SK-N-SH treated with all-trans-retinoic acid at 6 μM for 48 hours (cell line): ENCODE measurements at regions not wholly inside any gene's neighbourhood (a gene's known extent, or its start where the extent isn't known, plus 50 kb on each side); places are given as distances from the start of the nearest gene placed in this dataset.

ENCODE experiments used
- ATAC-seq: fragments of 200-7000 bp; cut with Tn5 transposase; 3 replicates; pipeline ENCODE4 v1.9.1; 2020; ENCODE audit warnings: mild to moderate bottlenecking, moderate library complexity
- BACH2 ChIP-seq: fragments of 250-450 bp; sonication (Bioruptor Pico); IDR thresholded peaks from 2 replicates; pipeline ENCODE4 v1.9.0; 2021; ENCODE audit warnings: mild to moderate bottlenecking, borderline replicate concordance
- CSDC2 ChIP-seq: fragments of 250-450 bp; sonication (Bioruptor Pico); IDR thresholded peaks from 2 replicates; pipeline ENCODE4 v1.5.0; 2020; ENCODE audit warnings: mild to moderate bottlenecking, moderate library complexity
- CSRNP3 ChIP-seq: fragments of 250-450 bp; sonication (Bioruptor Pico); IDR thresholded peaks from 2 replicates; pipeline ENCODE4 v1.5.1; 2021; ENCODE audit warnings: mild to moderate bottlenecking, moderate library complexity
- ESRRG ChIP-seq: fragments of 250-450 bp; sonication (Bioruptor Pico); IDR thresholded peaks from 2 replicates; pipeline ENCODE4 v1.6.1; 2021; ENCODE audit warnings: mild to moderate bottlenecking
- GLIS3 ChIP-seq: fragments of 250-450 bp; sonication (Bioruptor Pico); IDR thresholded peaks from 2 replicates; pipeline ENCODE4 v1.5.0; 2020; ENCODE audit warnings: mild to moderate bottlenecking, moderate library complexity
- OSR1 ChIP-seq: fragments of 250-450 bp; sonication (Bioruptor Pico); IDR thresholded peaks from 2 replicates; pipeline ENCODE4 v1.8.0; 2022; ENCODE audit warnings: moderate library complexity, mild to moderate bottlenecking, inconsistent platforms
- RARB ChIP-seq: fragments of 250-450 bp; sonication (Bioruptor Pico); IDR thresholded peaks from 2 replicates; pipeline ENCODE4 v1.8.0; 2021; ENCODE audit warnings: mild to moderate bottlenecking, moderate library complexity
- SNAI2 ChIP-seq: fragments of 250-450 bp; sonication (Bioruptor Pico); IDR thresholded peaks from 2 replicates; pipeline ENCODE4 v1.5.0; 2020; ENCODE audit warnings: mild to moderate bottlenecking, moderate library complexity
- TCF4 ChIP-seq: fragments of 250-450 bp; sonication (Bioruptor Pico); IDR thresholded peaks from 2 replicates; pipeline ENCODE4 v1.8.0; 2021; ENCODE audit warnings: mild to moderate bottlenecking, moderate library complexity, borderline replicate concordance
- ZFP30 ChIP-seq: fragments of 450-650 bp; formaldehyde crosslinking; IDR thresholded peaks from 2 replicates; pipeline ENCODE4 v1.5.0; 2022; ENCODE audit warnings: mild to moderate bottlenecking, moderate library complexity
- ZNF70 ChIP-seq: fragments of 450-650 bp; formaldehyde crosslinking; IDR thresholded peaks from 2 replicates; pipeline ENCODE4 v1.5.0; 2020; ENCODE audit warnings: mild to moderate bottlenecking, moderate library complexity
- ZNF8 ChIP-seq: fragments of 450-650 bp; formaldehyde crosslinking; IDR thresholded peaks from 2 replicates; pipeline ENCODE4 v1.5.0; 2020; ENCODE audit warnings: mild to moderate bottlenecking, moderate library complexity
- TF ChIP-seq, protein P1 (sequence below): fragments of 250-450 bp; sonication (Bioruptor Pico); IDR thresholded peaks from 2 replicates; pipeline ENCODE4 v1.5.1; 2020; ENCODE audit warnings: low read depth, mild to moderate bottlenecking, moderate library complexity
- TF ChIP-seq, protein P2 (sequence below): fragments of 250-450 bp; sonication (Bioruptor Pico); IDR thresholded peaks from 2 replicates; pipeline ENCODE4 v1.5.0; 2020; ENCODE audit warnings: mild to moderate bottlenecking, moderate library complexity
- TF ChIP-seq, protein P3 (sequence below): fragments of 250-450 bp; sonication (Bioruptor Pico); IDR thresholded peaks from 2 replicates; pipeline ENCODE4 v1.8.0; 2020; ENCODE audit warnings: mild to moderate bottlenecking, moderate library complexity, borderline replicate concordance

DNA sequence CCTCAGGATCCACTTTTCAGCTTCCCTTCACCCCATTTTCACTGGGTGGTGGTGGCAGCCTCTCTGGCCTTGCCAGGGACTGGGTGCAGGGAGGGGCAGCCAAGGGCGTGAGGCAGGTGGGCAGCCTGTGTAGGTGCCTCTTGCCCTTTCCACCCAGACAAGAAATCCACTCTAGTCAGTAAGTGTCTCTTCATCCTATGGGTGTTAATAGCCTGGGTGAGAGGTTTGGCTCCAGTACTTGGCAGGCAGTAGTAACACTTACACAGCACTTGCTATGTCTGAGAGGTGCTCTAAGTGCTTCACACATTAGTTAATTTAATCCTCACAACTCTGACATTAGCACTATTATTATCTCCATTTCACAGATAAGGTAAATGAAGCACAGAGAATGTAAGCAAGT is 171.9 kb downstream of the EMP1 start:
- ATAC-seq, result no peak
- no peak for TF ChIP-seq SNAI2 (CRISPR knock-in tag)
- TF ChIP-seq TCF4, result no peak
- no peak for TF ChIP-seq ZFP30 (CRISPR knock-in tag)
- TF ChIP-seq ESRRG (CRISPR knock-in tag), result no peak

DNA sequence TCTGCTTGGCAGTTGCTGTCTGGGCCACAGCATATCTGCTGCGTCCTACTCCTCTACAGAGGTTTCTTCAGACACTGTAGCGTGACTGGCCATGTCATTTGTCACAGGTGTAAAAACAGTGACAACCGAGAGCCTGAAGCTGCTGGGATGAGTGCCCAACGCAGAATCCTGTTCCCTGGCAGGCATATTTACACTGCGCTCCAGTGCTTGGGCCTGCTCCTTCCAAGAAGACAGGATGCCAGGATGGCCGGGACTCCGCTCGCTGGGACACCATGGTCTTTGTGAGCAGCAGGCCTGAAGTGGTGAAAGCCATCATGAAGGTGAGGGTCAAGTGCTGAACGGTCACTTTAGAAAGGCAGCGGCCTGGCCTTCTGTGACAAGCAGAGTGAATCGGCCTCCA is 171.4 kb downstream of the EMP1 start:
- TF ChIP-seq RARB (CRISPR knock-in tag), result no peak
- ATAC-seq, result no peak

- TF ChIP-seq, protein P1, sequence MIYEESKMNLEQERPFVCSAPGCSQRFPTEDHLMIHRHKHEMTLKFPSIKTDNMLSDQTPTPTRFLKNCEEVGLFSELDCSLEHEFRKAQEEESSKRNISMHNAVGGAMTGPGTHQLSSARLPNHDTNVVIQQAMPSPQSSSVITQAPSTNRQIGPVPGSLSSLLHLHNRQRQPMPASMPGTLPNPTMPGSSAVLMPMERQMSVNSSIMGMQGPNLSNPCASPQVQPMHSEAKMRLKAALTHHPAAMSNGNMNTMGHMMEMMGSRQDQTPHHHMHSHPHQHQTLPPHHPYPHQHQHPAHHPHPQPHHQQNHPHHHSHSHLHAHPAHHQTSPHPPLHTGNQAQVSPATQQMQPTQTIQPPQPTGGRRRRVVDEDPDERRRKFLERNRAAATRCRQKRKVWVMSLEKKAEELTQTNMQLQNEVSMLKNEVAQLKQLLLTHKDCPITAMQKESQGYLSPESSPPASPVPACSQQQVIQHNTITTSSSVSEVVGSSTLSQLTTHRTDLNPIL (CRISPR knock-in tag), result no peak
- TF ChIP-seq, protein P2, sequence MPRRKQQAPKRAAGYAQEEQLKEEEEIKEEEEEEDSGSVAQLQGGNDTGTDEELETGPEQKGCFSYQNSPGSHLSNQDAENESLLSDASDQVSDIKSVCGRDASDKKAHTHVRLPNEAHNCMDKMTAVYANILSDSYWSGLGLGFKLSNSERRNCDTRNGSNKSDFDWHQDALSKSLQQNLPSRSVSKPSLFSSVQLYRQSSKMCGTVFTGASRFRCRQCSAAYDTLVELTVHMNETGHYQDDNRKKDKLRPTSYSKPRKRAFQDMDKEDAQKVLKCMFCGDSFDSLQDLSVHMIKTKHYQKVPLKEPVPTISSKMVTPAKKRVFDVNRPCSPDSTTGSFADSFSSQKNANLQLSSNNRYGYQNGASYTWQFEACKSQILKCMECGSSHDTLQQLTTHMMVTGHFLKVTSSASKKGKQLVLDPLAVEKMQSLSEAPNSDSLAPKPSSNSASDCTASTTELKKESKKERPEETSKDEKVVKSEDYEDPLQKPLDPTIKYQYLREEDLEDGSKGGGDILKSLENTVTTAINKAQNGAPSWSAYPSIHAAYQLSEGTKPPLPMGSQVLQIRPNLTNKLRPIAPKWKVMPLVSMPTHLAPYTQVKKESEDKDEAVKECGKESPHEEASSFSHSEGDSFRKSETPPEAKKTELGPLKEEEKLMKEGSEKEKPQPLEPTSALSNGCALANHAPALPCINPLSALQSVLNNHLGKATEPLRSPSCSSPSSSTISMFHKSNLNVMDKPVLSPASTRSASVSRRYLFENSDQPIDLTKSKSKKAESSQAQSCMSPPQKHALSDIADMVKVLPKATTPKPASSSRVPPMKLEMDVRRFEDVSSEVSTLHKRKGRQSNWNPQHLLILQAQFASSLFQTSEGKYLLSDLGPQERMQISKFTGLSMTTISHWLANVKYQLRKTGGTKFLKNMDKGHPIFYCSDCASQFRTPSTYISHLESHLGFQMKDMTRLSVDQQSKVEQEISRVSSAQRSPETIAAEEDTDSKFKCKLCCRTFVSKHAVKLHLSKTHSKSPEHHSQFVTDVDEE (CRISPR knock-in tag), result no peak
- TF ChIP-seq GLIS3 (CRISPR knock-in tag) (no peak), SNAI2 (CRISPR knock-in tag) (no peak), OSR1 (CRISPR knock-in tag) (no peak), ESRRG (CRISPR knock-in tag) (no peak), CSDC2 (CRISPR knock-in tag) (no peak), ZNF70 (CRISPR knock-in tag) (no peak), ZNF8 (CRISPR knock-in tag) (no peak), CSRNP3 (CRISPR knock-in tag) (no peak)
- no peak for ATAC-seq
These were observed 169.3 kb downstream of the EMP1 start for GRCh38 chr12:13365748-13366366.

GRCh38 chr12:13362260-13362841 is 165.8 kb downstream of the EMP1 start:
- no peak for TF ChIP-seq ESRRG (CRISPR knock-in tag)
- TF ChIP-seq, all 23 proteins: peak for 0
- ATAC-seq, result peak; percentile 99

- no peak for ATAC-seq
These were observed 163.1 kb downstream of the EMP1 start for GRCh38 chr12:13359636-13360035.

More at GRCh38 chr12:13359636-13360035, 163.1 kb downstream of the EMP1 start:
- TF ChIP-seq, protein P2 (CRISPR knock-in tag), result no peak
- TF ChIP-seq ZNF8 (CRISPR knock-in tag) (no peak), GLIS3 (CRISPR knock-in tag) (no peak), CSRNP3 (CRISPR knock-in tag) (no peak), ZNF70 (CRISPR knock-in tag) (no peak), TCF4 (no peak), BACH2 (CRISPR knock-in tag) (no peak), OSR1 (CRISPR knock-in tag) (no peak)
- TF ChIP-seq, protein P3, sequence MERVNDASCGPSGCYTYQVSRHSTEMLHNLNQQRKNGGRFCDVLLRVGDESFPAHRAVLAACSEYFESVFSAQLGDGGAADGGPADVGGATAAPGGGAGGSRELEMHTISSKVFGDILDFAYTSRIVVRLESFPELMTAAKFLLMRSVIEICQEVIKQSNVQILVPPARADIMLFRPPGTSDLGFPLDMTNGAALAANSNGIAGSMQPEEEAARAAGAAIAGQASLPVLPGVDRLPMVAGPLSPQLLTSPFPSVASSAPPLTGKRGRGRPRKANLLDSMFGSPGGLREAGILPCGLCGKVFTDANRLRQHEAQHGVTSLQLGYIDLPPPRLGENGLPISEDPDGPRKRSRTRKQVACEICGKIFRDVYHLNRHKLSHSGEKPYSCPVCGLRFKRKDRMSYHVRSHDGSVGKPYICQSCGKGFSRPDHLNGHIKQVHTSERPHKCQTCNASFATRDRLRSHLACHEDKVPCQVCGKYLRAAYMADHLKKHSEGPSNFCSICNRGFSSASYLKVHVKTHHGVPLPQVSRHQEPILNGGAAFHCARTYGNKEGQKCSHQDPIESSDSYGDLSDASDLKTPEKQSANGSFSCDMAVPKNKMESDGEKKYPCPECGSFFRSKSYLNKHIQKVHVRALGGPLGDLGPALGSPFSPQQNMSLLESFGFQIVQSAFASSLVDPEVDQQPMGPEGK (CRISPR knock-in tag), result no peak
